Peyer's patch (tissue), 4 donors: ENCODE measurements at regions not wholly inside any gene's neighbourhood (a gene's known extent, or its start where the extent isn't known, plus 50 kb on each side); places are given as distances from the start of the nearest gene placed in this dataset.

Source experiments
- DNase-seq, 3 donors: peaks; one replicate each; pipeline ENCODE4 v3.0.0-alpha.2; 2017 to 2019
- H3K27ac ChIP-seq, 4 donors: fragments of 200-600 bp; sonication (generic); one replicate each; pipeline ENCODE4 v1.5.1; 2016 to 2019
- H3K27me3 ChIP-seq, 2 donors: fragments of 200-600 bp; sonication (generic); one replicate each; pipeline ENCODE4 v1.5.1; 2019
- H3K36me3 ChIP-seq, 3 donors: fragments of 200-600 bp; sonication (generic); one replicate each; pipeline ENCODE4 v1.5.1; 2016 to 2019
- H3K4me1 ChIP-seq, 4 donors: fragments of 200-600 bp; sonication (generic); one replicate each; pipeline ENCODE4 v1.5.1; 2016 to 2019
- H3K4me3 ChIP-seq, 4 donors: fragments of 200-600 bp; sonication (generic); 1 replicate in 3 of 4; 2 replicates in 1 of 4; pipeline ENCODE4 v1.5.1; 2016 to 2019; ENCODE audit warnings: mild to moderate bottlenecking in 1 of 4
- H3K9me3 ChIP-seq, 4 donors: fragments of 200-600 bp; sonication (generic); one replicate each; pipeline ENCODE4 v1.5.1; 2016 to 2019; ENCODE audit warnings: mild to moderate bottlenecking in 1 of 4
- CTCF ChIP-seq, 6 experiments: fragments of 450-650 bp in 4 of 6; fragments of 200-600 bp in 2 of 6; sonication (generic) in 1 of 6; IDR thresholded peaks; one replicate each; pipeline ENCODE4 v1.5.1; 2017 to 2019; ENCODE audit warnings: antibody characterized with exemption in 6 of 6, mild to moderate bottlenecking in 3 of 6, moderate library complexity in 1 of 6
- POLR2A ChIP-seq, 2 donors: fragments of 450-650 bp; IDR thresholded peaks; one replicate each; pipeline ENCODE4 v1.5.1; 2017; ENCODE audit warnings: antibody characterized with exemption in 2 of 2, mild to moderate bottlenecking in 2 of 2, moderate library complexity in 2 of 2

DNA sequence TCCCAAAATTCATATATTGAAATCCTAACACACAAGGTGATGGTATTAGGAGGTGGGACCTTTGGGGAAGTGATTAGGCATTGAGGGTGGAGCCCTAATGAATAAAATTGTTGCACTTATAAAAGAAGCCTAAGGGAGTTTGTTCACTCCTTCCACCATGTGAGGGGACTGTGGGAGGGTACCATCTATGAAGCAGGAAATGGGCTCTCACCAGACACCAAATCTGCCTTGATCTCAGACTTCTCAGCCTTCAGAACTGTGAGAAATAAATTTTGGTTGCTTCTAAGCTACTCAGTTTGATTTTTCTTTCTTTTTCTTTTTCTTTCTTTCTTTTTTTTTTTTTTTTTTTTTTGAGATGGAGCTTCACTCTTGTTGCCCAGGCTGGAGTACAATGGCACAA lies 116.2 kb upstream of the GPC3 start:
- no peak for TF ChIP-seq CTCF (IDR thresholded peaks at IDR 0.05)
- TF ChIP-seq POLR2A (IDR thresholded peaks at IDR 0.05) = no peak
- no peaks in the 10 kb centered on the region for H3K4me1 ChIP-seq
- no peaks in the 10 kb centered on the region for H3K36me3 ChIP-seq
- no peak for DNase-seq
- H3K27me3 ChIP-seq = no peaks in the 10 kb centered on the region
- no peak overlapping the region for H3K27ac ChIP-seq
- H3K9me3 ChIP-seq = no peaks in the 10 kb centered on the region
- no peak overlapping the region for H3K4me3 ChIP-seq

GRCh38 chrX:134115270-134115669 lies 121.7 kb upstream of the CCDC160 start:
- TF ChIP-seq CTCF (IDR thresholded peaks at IDR 0.05) = no peak
- no peak for TF ChIP-seq POLR2A (IDR thresholded peaks at IDR 0.05)
- Histone ChIP-seq H3K36me3 (no peaks in the 10 kb centered on the region), H3K4me1 (no peaks in the 10 kb centered on the region), H3K9me3 (no peaks in the 10 kb centered on the region), H3K27ac (no peak overlapping the region), H3K4me3 (no peak overlapping the region), H3K27me3 (no peaks in the 10 kb centered on the region)
- DNase-seq = no peak

DNA sequence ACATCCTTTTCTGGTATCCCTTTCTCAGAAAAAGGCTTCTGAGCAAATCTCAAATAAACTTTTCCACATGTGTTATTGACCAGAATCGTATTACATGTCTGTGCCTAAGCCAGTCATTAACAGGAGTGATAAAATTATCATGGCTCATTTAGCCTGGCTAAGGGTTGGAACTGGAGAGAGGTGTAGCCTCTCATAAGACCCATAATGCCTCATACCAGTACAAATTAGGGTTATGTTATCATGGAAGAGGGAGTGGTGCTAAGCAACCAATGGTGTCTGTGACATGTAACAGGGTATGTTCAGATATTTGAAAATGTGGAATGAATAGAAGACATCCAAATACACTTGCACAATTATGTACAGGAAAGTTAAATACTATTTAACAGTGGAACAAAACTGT lies 99.6 kb upstream of the CCDC160 start:
- no peak overlapping the region for H3K4me3 ChIP-seq
- H3K4me1 ChIP-seq = no peaks in the 10 kb centered on the region
- no peaks in the 10 kb centered on the region for H3K9me3 ChIP-seq
- TF ChIP-seq POLR2A (IDR thresholded peaks at IDR 0.05) = no peak
- no peak for TF ChIP-seq CTCF (IDR thresholded peaks at IDR 0.05)
- no peak for DNase-seq
- H3K27me3 ChIP-seq = no peaks in the 10 kb centered on the region
- no peaks in the 10 kb centered on the region for H3K36me3 ChIP-seq
- H3K27ac ChIP-seq = no peak overlapping the region

DNA sequence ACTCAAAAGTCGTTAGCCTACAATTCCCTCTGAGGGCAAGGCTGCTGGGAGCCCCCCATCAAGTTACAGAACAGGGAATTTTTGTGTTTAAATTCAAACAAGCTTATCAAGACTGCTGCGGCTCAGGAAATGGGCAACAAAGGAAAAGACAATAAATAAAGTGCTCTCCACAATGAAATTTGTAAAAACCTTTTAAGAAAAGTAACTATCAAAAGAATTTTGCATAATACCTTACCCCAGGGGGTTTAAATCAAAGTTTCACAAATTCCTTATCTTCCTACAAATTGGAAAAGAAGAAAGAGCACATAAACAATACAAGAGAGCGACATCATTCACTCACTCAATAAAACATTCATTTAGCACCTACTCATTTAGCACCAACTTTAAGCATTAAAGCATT lies 97.9 kb upstream of the CCDC160 start:
- no peaks in the 10 kb centered on the region for H3K4me1 ChIP-seq
- H3K36me3 ChIP-seq = no peaks in the 10 kb centered on the region
- no peak overlapping the region for H3K4me3 ChIP-seq
- no peaks in the 10 kb centered on the region for H3K9me3 ChIP-seq
- H3K27me3 ChIP-seq = no peaks in the 10 kb centered on the region
- DNase-seq = no peak
- H3K27ac ChIP-seq = no peak overlapping the region
- no peak for TF ChIP-seq CTCF (IDR thresholded peaks at IDR 0.05)
- no peak for TF ChIP-seq POLR2A (IDR thresholded peaks at IDR 0.05)

GRCh38 chrX:134144231-134144630 lies 92.8 kb upstream of the CCDC160 start:
- Histone ChIP-seq H3K36me3 (no peaks in the 10 kb centered on the region), H3K4me3 (no peak overlapping the region), H3K27me3 (no peaks in the 10 kb centered on the region), H3K27ac (no peak overlapping the region), H3K9me3 (no peaks in the 10 kb centered on the region), H3K4me1 (no peaks in the 10 kb centered on the region)
- TF ChIP-seq POLR2A (IDR thresholded peaks at IDR 0.05) = no peak
- peak in 2 of 6 experiments; percentile 5 to 27 for TF ChIP-seq CTCF (IDR thresholded peaks at IDR 0.05)
- DNase-seq = no peak

- Histone ChIP-seq H3K9me3 (no peaks in the 10 kb centered on the region), H3K27me3 (no peaks in the 10 kb centered on the region), H3K4me3 (no peak overlapping the region), H3K4me1 (no peaks in the 10 kb centered on the region), H3K27ac (no peak overlapping the region), H3K36me3 (no peaks in the 10 kb centered on the region)
- DNase-seq = no peak
- TF ChIP-seq CTCF (IDR thresholded peaks at IDR 0.05) (no peak), POLR2A (IDR thresholded peaks at IDR 0.05) (no peak)
These were observed 90.5 kb upstream of the CCDC160 start for GRCh38 chrX:134146493-134146892.
